NCI-H2227 treated with DMSO at 0.1 percent for 48 hours (cell line): ENCODE measurements at regions not wholly inside any gene's neighbourhood (a gene's known extent, or its start where the extent isn't known, plus 50 kb on each side); places are given as distances from the start of the nearest gene placed in this dataset.
"Not testable (repeated sequence)": the region's sequence is repeated elsewhere in the genome, so short reads cannot be mapped to it uniquely, and the experiment has no call there.

Experiments
- DNase-seq: peaks from one replicate; lab custom pipeline; 2025; lab: John Stamatoyannopoulos, UW

DNA sequence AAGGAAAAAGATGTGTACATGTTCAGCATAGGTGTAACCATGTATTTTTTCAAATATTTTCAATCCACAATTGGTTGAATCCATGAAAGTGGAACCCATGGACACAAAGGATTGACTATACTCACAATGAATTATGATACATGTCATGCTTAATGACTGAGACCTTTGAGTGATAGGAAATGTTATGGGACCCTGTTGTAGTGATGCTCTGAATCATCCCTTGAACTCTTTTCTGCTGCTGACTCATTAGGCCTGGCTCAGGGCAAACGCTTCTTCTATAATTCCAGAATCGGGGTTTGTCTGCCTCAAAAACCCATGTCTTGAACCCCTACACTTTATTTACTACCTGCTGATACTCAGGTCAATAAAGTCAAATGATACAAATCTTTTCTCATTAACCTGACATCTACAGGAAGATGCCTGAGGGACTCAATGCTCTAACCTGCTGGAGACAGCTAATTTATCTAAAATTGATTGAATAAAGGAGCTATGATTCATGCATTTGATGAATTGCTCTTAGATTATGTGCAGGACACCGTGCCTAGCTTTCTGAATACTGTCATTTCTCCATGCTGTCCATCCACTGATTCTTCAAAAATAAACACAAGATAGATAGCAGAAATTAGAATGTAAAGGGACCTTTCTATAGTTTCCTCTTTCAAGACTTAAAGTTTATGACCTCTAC lies 260.1 kb downstream of the PRELID2 start:
- no peak for DNase-seq

DNA sequence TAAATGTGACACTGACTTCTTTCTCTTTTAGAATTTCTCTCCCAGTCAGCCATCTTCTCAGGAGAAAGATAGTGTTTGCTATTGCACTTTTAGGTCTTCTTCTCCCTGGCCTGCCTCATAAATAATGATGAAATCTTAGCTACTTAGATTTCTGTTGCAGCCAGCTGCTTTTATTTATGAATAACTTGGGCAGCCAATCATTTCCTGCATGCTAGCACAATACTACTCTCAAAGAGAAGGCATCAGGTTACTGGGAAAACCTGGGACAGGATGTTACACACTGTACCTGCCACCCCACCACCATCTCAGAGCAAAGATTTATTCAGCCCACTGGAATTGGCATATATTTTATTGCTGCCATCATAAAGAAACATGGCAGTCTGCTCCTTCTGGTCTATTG lies 266.6 kb downstream of the PRELID2 start:
- DNase-seq, result no peak

DNA sequence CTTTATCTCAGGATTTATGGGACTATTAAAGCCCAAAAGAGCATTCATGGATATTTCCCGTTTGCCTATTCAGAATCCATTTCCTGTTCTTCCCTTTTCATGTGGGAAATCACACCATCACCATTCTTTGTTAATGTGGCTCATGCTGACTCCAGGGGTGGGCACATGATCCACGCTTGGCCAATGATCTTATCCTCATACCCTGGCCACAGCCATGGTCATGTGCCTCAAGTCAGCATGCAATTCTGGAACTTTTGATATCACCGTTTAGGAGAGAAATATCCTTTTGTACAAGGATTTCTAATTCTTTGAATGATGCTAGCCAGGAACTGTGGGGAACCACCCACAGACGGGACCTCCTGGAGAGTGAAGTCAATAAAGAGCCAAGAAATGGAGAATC lies 272.2 kb downstream of the PRELID2 start:
- no peak for DNase-seq

DNA sequence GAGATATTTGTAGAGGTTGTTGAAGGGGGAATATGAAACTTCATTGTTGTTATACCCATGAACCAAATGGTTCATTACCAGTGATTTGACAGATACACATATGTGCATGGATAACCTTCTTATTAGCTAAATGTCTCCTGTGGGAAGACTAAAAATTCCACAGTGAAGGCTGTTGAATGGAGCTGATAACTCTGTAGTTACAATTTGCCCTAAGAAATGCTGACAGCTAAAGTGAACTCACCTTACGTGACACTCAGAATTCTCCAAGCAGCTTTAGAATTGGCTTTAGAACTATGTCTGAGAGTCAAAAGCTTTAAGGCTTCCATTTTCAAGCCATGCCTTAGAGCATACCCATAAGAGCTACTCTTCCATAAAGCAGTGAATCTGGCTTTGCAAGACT lies 276.9 kb downstream of the PRELID2 start:
- DNase-seq, result no peak

DNA sequence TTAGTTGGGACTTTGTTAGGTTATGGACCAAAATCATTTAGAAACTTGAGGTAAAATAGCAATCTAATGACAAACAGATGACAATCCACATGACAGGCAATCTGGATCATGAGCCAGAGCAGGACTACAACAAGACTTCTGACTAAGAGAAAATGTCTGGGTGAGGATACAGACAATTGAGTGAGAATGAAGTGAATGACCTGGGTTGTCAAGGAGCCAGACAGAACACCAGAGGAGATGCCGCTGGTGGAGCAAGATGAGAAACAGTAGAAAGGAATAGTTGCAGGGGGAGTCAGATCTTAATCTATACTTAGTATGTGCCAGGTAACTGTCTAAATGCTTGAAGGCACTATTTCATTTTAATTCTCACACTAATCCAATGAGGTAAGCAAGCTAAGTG lies 277.8 kb downstream of the PRELID2 start:
- DNase-seq, result no peak

DNA sequence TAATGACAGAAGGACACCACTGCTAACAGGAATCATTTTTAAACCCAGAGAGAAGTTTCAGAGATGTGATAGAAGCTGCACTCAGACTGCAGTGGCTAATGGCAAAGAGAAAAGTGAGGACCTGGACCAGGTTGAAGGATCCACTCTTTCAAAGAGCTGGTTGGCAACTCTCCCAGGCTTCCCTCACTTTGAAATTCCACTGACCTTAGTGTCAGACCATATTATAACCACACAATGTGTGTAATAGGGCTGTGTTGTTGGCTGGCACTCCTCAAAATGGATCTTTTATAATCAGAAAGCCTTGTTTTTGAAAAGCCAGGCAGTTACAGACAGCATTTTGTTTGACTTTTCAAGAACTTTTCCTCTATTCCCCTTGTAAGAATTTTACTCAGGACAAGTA lies 280.7 kb downstream of the PRELID2 start:
- peak; percentile 32 for DNase-seq

DNA sequence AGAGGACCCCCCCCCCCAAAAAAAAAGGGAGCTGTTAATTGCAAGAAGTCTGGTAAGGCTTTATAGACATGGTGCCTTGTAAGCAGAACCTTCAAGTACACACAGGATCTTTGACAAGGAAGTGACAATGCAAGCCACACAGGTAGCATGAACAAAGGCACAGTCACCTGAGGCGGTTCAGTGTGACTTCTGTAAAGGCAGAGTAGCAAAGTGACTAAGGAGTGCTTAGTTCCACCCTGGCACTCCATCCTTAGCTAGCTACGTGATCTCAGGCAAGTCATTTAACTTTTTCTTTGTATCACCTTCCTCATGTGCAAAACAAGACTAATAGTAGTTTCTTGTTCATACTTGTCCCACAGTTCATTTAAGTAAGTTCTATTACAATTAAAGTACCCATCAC lies 282.0 kb downstream of the PRELID2 start:
- no peak for DNase-seq

DNA sequence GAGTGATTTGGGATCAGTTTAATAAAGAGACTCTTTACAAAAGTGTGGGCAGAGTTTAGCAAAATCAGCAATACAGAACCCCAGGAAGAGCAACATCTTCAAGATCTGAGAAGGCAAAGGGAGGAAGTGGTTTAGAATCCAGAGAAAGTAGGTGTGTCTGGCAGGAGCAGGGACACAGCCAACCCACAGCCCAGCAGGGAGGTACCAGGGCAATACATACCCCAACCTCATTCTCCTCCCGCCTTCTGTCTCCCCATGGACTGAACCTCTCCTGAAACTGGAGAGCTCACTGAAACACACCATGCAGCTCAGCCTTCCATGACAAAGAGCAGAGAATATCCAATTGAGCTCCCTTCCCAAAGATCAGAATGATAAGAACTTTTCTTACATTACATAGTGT lies 283.4 kb downstream of the PRELID2 start:
- no peak for DNase-seq

DNA sequence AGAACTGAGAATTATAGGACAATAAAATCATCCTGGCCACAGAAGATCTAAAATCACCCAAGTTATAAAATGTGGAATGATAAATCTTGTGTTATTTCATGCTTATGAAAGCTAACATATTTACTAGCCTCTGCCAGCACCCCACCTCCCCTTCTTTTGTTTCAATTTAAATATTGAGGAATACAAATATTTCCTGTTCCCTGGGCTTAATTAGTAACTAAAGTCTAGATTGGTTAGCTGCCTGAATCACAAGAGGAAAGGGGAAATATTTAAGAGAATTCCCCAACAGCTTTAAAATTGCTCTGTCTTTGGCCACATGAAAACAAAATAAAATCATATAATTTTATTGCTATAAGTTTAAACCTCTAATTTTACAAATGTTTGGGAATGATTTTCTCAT lies 287.0 kb downstream of the PRELID2 start:
- no peak for DNase-seq

DNA sequence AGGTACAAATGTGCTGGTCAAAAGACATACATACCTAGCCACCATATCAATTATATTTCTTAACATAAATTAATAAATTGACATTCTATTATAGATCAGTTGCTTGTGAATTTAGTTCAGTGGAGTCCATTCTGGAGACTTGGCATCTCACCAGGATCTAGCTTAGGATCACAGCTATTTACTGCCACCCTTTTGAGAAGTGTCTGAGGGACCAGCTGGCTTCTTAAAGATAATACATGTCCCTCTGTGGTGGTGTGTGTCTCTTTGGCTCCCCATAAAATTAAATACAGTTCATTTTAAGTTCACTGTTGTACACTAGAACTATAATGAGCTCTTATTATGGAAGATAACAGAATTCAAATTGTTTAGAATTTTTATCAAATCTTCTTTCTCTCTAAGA lies 290.7 kb downstream of the PRELID2 start:
- DNase-seq, result no peak

DNA sequence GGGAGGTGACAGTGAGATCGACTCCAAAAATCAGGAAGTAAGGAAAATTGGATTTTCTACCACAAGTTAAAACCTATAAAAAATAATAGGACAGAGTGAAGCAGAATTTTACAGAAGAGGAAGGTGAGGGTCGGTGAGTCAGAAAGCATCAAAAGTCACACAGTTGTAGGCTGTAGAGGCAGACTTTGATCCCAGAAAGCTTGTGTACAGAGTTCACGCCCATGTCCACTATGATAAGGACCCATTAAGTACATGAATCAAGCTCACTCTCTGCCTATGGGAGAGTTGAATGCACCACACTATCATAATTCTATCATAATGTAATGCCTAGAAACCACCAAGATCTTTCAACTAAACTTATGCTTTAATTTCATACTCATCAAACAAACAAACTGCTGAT lies 291.2 kb downstream of the PRELID2 start:
- no peak for DNase-seq

DNA sequence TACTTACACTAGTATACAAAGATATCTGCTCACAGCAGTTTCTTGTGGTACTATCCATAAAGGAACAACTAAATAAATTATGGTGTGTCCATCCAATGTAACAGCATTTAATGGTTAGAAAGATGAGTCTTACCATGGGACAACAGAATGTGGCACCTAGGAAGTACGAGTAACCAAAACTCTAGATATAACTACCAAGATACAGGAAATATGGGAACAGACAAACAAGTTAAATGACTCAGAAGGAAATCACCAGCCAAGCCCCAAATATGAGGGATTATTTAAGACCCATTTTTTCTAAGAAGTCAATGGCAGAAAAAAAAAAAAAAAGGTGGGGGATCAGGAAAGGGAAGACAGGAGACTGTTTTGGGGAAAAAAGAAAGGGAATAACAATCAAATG lies 294.8 kb downstream of the PRELID2 start:
- DNase-seq, result no peak

DNA sequence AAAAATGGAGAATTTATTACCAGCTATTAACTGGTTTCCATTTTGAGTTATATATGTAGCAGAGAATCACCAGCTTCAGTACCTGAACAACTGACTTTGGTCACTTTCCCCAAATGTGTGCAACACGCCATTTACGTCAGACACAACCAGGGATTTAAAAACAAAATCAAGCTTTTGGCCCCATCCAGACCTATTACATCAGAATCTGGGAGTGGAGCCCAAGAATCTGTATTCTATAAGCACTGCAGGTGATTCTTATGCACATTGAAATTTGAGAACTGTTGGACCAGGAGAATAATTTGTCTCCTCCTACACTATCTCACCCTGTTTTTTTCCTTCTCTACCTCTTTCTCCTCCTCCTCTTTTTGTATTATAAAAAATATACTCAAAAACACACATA lies 295.9 kb downstream of the PRELID2 start:
- DNase-seq, result no peak

DNA sequence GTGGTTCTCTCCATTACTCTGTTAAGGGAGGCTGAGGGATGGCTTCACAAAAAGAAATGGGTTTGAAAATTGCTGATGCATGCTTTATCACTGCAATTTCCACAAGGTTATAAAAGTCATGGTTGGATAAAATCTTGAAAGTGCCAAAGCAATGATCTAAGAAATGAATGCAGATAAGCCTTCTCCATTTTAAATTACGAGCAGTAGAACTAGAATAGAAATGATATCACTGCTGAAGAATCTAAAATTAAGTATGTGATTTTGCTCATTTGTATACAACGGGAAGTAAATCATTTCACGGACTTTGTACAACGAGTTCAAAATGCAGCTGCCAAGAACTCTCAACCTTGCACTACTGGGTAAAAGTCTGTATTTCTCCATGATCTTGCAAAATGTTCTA lies 299.0 kb downstream of the PRELID2 start:
- DNase-seq, result no peak

DNA sequence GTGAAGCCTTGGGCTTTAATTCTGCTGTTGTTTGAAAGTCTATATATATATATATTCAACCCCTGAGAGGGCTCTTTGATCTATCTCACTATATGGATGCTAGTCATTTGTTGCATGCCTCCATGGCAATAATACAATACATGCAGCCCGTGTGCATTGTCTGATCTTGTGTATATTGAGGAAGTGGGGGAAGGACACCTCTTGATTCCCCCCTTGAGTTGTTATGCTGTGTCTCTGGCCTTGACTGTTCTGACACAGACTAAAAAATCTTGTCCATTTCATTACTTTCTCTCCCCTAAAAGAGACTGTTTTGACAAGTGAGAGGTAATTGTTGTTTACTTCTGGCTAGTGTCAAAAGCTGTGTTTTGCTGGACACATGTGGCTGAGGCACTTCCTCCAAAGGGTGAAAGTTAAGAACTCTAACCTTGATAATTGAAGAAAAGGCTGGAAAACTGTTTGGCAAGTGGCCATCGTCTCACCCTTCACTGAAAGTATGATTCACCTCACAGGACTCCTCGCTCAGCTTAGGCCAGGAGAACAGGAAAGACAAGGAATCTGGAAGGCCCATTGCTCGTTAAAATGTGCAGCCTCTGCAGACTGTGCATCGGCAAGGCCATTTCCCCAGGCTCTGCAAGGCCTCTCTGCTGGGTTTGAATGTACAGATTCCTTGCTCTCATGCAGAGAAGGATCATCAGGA lies 304.0 kb downstream of the PRELID2 start:
- DNase-seq, result no peak

DNA sequence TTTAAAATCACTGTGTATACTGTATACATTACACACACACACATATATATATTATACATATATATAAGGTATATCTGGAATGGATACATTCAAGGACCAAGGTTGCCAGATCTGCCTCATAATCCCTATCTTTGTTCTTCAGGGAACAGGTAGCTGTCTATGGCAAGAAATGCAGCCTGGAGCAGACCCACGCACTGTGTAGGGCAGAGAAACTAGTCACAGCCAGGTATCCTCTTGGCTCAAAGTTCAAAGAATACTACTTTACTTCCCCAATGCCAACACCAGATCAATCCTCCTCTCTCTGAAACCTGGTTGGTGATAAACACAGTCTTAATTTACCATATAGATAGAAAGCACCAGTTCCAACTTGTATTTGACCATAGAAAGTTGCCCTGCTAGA lies 313.6 kb downstream of the PRELID2 start:
- no peak for DNase-seq

DNA sequence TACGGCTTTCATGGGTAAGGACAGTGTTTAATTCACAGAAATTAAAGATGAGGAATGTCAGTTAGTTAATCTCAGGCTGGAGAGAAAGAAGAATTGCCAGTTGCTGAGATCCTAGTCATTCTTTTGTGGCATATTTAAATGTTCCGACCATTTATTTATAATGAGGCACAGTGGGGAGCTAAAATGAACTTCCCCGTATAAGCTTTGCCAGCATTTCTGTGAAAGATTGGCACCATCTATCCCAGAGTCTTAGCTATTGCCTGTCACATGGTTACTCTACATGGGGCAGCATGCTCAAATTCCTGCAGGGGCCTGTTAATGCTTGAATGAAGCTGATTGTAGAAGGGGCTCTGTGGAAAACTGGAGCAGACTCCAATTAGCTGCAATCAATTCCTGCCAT lies 314.1 kb downstream of the PRELID2 start:
- no peak for DNase-seq

DNA sequence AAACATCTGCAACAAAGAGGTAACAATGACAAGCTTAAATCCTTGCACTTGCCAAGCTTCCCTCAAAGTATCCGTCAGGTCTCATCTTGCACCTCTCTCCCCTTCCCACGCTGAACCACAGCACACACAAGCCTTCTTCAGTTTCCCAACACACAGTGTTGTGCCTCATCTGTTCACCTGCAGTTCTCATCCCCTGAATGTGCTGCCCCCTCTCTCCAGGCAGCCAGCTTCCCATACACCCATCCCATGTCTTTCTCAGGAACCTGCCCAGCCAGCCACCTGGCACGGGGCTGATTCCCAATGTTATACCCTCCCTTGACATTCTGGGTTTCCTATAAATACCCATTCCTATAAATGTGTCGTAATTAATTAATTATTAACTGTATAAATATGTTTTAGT lies 314.8 kb downstream of the PRELID2 start:
- no peak for DNase-seq

DNA sequence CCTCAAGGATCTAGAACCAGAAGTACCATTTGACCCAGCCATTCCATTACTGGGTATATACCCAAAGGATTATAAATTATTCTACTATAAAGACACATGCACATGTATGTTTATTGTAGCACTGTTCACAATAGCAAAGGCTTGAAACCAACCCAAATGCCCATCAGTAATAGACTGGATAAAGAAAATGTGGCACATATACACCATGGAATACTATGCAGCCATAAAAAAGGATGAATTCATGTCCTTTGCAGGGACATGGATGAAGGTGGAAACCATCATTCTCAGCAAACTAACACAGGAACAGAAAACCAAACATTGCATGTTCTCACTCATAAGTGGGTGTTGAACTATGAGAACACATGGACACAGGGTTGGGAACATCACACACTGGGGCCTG lies 317.6 kb downstream of the PRELID2 start:
- DNase-seq, result not testable (repeated sequence)

DNA sequence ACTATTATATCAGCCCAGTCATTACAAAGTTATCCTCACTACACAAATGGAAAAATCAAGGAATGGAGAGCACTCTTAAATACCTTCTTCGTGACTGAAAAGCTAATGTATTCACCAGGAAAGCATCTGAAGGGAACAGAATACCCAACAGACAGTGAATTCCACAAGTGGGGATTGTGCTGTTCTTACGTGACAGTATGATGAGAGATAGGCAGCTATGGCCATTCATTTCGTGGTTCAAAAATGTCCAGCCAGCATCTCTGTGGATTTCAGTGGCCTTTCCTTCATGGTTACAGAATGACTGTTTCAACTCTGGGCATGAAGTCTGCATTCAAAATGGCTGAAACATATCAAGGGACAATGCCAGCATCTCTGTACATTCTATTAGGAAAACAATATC lies 323.8 kb downstream of the PRELID2 start:
- no peak for DNase-seq

DNA sequence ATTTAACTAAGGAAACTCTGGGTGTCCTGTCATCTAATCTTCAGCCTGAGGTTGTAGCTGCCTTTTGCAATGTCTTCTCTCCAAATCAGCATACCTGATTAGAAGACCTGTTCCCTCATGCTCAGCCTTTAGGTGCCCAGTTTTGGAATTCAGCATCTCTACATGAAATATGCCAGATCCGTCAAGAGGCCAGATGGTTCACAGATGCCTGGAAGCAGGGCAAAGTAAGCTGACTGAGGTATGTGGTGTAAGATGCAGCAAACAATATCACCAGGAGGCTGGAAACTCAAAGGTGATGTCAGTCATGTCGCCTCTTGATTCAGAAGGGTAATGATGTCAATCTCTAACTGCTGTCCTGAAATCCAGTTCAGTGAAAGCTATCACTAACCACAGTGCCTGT lies 324.4 kb downstream of the PRELID2 start:
- no peak for DNase-seq

DNA sequence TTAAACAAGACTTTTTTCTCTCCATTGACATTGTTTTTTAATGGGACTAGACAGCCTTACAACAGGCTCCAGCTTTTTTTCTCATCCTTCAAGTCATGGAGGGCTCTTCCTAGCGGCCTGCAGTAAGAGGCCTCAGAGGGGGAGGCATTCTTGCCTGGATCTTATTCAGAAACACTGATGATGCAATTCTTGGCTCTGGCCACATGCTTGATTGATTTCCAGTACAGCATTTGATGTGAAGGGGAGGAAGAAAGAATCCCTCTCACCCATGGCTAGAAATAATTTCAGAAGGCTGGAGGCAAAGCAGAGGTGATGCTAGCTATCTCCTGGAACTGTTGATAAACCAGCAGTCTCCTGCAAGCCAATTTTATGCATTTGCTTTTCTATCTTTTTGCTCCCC lies 324.8 kb downstream of the PRELID2 start:
- no peak for DNase-seq

DNA sequence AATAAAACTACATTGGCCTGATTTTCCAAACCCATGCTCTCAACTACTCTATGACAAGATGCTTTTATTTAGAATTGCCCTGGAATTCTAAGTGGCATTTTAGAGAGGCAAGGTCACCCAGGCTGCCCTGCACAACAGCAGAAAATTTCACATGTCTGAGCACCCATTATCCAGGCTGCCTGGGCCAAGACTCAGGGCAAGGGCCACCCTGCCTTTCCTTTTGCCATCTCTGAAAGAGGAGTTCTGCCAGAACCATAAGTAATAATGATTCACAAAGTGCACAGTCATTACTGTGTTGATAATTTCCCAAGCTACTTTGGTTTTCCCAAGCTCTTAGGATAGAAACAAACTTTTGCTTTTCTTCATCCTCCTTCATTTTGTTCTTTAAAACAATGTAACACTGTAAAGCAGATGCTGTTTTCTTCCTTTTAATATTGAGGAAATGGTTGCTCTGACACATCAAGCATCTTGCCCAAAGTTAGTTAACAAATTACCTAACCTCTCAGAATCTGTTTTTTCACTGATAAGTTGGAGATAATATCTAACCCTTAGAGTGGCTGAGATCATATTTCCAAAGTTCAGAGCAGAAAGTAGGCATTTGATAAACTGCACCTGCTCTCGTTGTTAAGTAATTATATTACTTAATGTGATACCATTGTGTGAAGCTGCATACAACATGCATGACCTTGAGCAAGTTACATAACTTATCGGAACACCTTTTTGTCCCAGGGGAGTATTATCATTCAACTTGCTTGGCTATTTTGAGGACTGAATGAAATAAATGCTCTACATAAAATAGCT lies 325.6 kb downstream of the PRELID2 start:
- no peak for DNase-seq
